H9 (cell line): ENCODE measurements at regions not wholly inside any gene's neighbourhood (a gene's known extent, or its start where the extent isn't known, plus 50 kb on each side); places are given as distances from the start of the nearest gene placed in this dataset.

ENCODE experiments used
- DNase-seq: peaks from one replicate; pipeline ENCODE4 v3.0.0-alpha.2; 2017
- H2AFZ ChIP-seq: one replicate; pipeline ENCODE4 v1.6.1; 2013; ENCODE audit warnings: mild to moderate bottlenecking, low read length, control low read depth, moderate library complexity
- H2AK5ac ChIP-seq: 2 replicates; pipeline ENCODE4 v1.6.1; 2013; ENCODE audit warnings: low read length, control low read depth, mixed read lengths; ENCODE audit not compliant: insufficient read length
- H2BK120ac ChIP-seq: one replicate; pipeline ENCODE4 v1.6.1; 2013; ENCODE audit warnings: low read depth, mild to moderate bottlenecking, low read length, control low read depth, inconsistent platforms; ENCODE audit not compliant: poor library complexity, severe bottlenecking
- H2BK12ac ChIP-seq: 2 replicates; pipeline ENCODE4 v1.6.1; 2013; ENCODE audit warnings: low read length, control low read depth, mixed read lengths, low read depth; ENCODE audit not compliant: insufficient read length
- H2BK15ac ChIP-seq: 2 replicates; pipeline ENCODE4 v1.6.1; 2013; ENCODE audit warnings: low read depth, low read length, control low read depth
- H2BK20ac ChIP-seq: one replicate; pipeline ENCODE4 v1.6.1; 2013; ENCODE audit warnings: low read depth, mild to moderate bottlenecking, low read length, control low read depth, inconsistent platforms; ENCODE audit not compliant: poor library complexity, severe bottlenecking
- H2BK5ac ChIP-seq: 2 replicates; pipeline ENCODE4 v1.6.1; 2013; ENCODE audit warnings: low read length, control low read depth, mixed read lengths; ENCODE audit not compliant: insufficient read length
- H3K14ac ChIP-seq: 2 replicates; pipeline ENCODE4 v1.6.1; 2013; ENCODE audit warnings: low read length, control low read depth; ENCODE audit not compliant: insufficient read depth
- H3K18ac ChIP-seq: 2 replicates; pipeline ENCODE4 v1.6.1; 2013; ENCODE audit warnings: low read depth, mild to moderate bottlenecking, mixed read lengths, low read length, control low read depth; ENCODE audit not compliant: insufficient read length
- H3K23ac ChIP-seq: 2 replicates; pipeline ENCODE4 v1.6.1; 2013; ENCODE audit warnings: low read length, control low read depth, mixed read lengths, low read depth; ENCODE audit not compliant: insufficient read length
- H3K23me2 ChIP-seq: 2 replicates; pipeline ENCODE4 v1.6.1; 2013; ENCODE audit warnings: low read depth, mild to moderate bottlenecking, mixed read lengths, low read length, control low read depth; ENCODE audit not compliant: insufficient read length, poor library complexity, severe bottlenecking
- H3K27ac ChIP-seq: 2 replicates; pipeline ENCODE4 v1.5.1; 2013; ENCODE audit warnings: low read length, control low read depth, mixed read lengths, low read depth; ENCODE audit not compliant: insufficient read length
- H3K27me3 ChIP-seq: 2 replicates; pipeline ENCODE4 v1.6.1; 2013; ENCODE audit warnings: low read length, control low read depth, inconsistent platforms; ENCODE audit not compliant: insufficient read depth
- H3K4ac ChIP-seq: 2 replicates; pipeline ENCODE4 v1.6.1; 2013; ENCODE audit warnings: low read depth, mild to moderate bottlenecking, control low read depth, inconsistent platforms, low read length, moderate library complexity
- H3K4me1 ChIP-seq: 2 replicates; pipeline ENCODE4 v1.6.1; 2013; ENCODE audit warnings: low read length, control low read depth, inconsistent platforms; ENCODE audit not compliant: insufficient read depth
- H3K4me2 ChIP-seq: 2 replicates; pipeline ENCODE4 v1.6.1; 2013; ENCODE audit warnings: low read length, control low read depth, mixed read lengths; ENCODE audit not compliant: insufficient read length, insufficient read depth
- H3K56ac ChIP-seq: 2 replicates; pipeline ENCODE4 v1.6.1; 2013; ENCODE audit warnings: low read depth, mild to moderate bottlenecking, mixed read lengths, low read length, control low read depth; ENCODE audit not compliant: insufficient read length
- H3K79me1 ChIP-seq: 2 replicates; pipeline ENCODE4 v1.6.1; 2013; ENCODE audit warnings: low read depth, mild to moderate bottlenecking, moderate library complexity, low read length, control low read depth, inconsistent platforms; ENCODE audit not compliant: insufficient read depth, poor library complexity, severe bottlenecking
- H3K79me2 ChIP-seq: 2 replicates; pipeline ENCODE4 v1.6.1; 2013; ENCODE audit warnings: low read length, control low read depth, inconsistent platforms; ENCODE audit not compliant: insufficient read depth
- H3K9ac ChIP-seq: 2 replicates; pipeline ENCODE4 v1.6.1; 2013; ENCODE audit warnings: low read length, control low read depth, mixed read lengths; ENCODE audit not compliant: insufficient read length; ENCODE audit errors: extremely low read depth
- H3K9me3 ChIP-seq: one replicate; pipeline ENCODE4 v1.6.1; 2013; ENCODE audit warnings: low read depth, low read length, inconsistent platforms; ENCODE audit not compliant: control insufficient read depth
- H3T11ph ChIP-seq: one replicate; pipeline ENCODE4 v1.6.1; 2013; ENCODE audit warnings: mild to moderate bottlenecking, low read length, control low read depth, inconsistent platforms
- H4K20me1 ChIP-seq: one replicate; pipeline ENCODE4 v1.6.1; 2013; ENCODE audit not compliant: control insufficient read depth, insufficient read length, insufficient read depth
- H4K5ac ChIP-seq: 2 replicates; pipeline ENCODE4 v1.6.1; 2013; ENCODE audit warnings: low read depth, mild to moderate bottlenecking, mixed read lengths, low read length, control low read depth; ENCODE audit not compliant: insufficient read length
- H4K8ac ChIP-seq: replicated peaks from 2 replicates; pipeline ENCODE4 v1.6.1; 2013; ENCODE audit warnings: low read length, control low read depth, mixed read lengths, low read depth; ENCODE audit not compliant: insufficient read length
- H4K91ac ChIP-seq: 2 replicates; pipeline ENCODE4 v1.6.1; 2013; ENCODE audit warnings: low read depth, mild to moderate bottlenecking, moderate library complexity, mixed read lengths, low read length, control low read depth; ENCODE audit not compliant: insufficient read length
- H3K27ac Mint-ChIP-seq, 3 experiments: 2 replicates in 2 of 3; 3 replicates in 1 of 3; pipeline ENCODE4 v1.8.0; 2020 to 2021; ENCODE audit warnings: mixed read lengths in 3 of 3, mild to moderate bottlenecking in 1 of 3, moderate library complexity in 1 of 3
- H3K27me3 Mint-ChIP-seq: 2 replicates; pipeline ENCODE4 v1.8.0; 2021; ENCODE audit warnings: low read depth, mild to moderate bottlenecking, moderate library complexity, mixed read lengths
- H3K36me3 Mint-ChIP-seq, 3 experiments: 2 replicates in 2 of 3; 3 replicates in 1 of 3; pipeline ENCODE4 v1.8.0; 2020 to 2021; ENCODE audit warnings: low read depth in 3 of 3, mixed read lengths in 3 of 3; ENCODE audit not compliant: insufficient read depth in 1 of 3
- H3K4me1 Mint-ChIP-seq, 2 experiments: 2 replicates each; pipeline ENCODE4 v1.8.0; 2020; ENCODE audit warnings: mixed read lengths in 2 of 2
- H3K4me3 Mint-ChIP-seq, 2 experiments: 2 replicates in 1 of 2; 3 replicates in 1 of 2; pipeline ENCODE4 v1.8.0; 2020 to 2021; ENCODE audit warnings: mild to moderate bottlenecking in 2 of 2, mixed read lengths in 2 of 2, moderate library complexity in 1 of 2
- H3K9me3 Mint-ChIP-seq, 2 experiments: 2 replicates in 1 of 2; 3 replicates in 1 of 2; pipeline ENCODE4 v1.8.0; 2020; ENCODE audit warnings: mild to moderate bottlenecking in 2 of 2, mixed read lengths in 2 of 2, moderate library complexity in 1 of 2
- CTCF ChIP-seq: fragments of 200-600 bp; sonication (generic); conservative IDR thresholded peaks from 3 replicates; pipeline ENCODE4 v1.8.0; 2021; ENCODE audit warnings: antibody characterized with exemption, mild to moderate bottlenecking
- WGBS: extraction: QIAGEN DNeasy Blood & Tissue Kit; methylation state at CpG from one replicate; pipeline ENCODE4 v1.1.7; 2013; ENCODE audit warnings: missing lambda C conversion rate, low lambda C conversion rate, mixed read lengths; ENCODE audit not compliant: insufficient read length; ENCODE audit errors: extremely low coverage; 5-methylcytosine and 5-hydroxymethylcytosine counted together

GRCh38 chr10:8768852-8769251, 714.4 kb downstream of the GATA3 start:
- Histone ChIP-seq H2AFZ (no peak overlapping the region), H3K4me2 (no peak overlapping the region), H2BK15ac (no peak overlapping the region), H3K4ac (no peak overlapping the region), H2AK5ac (no peak overlapping the region), H4K20me1 (no peaks in the 10 kb centered on the region), H3T11ph (no peak overlapping the region), H2BK5ac (no peak overlapping the region), H3K18ac (no peak overlapping the region), H3K79me2 (no peaks in the 10 kb centered on the region), H3K27me3 (no peaks in the 10 kb centered on the region), H4K5ac (no peak overlapping the region), H3K27ac (no peak overlapping the region), H2BK120ac (no peak overlapping the region), H3K9ac (no peak overlapping the region), H3K4me1 (peaks cover 6% of the 10 kb centered on the region), H3K9me3 (no peaks in the 10 kb centered on the region), H2BK20ac (no peak overlapping the region), H3K56ac (no peak overlapping the region), H4K91ac (no peak overlapping the region), H4K8ac (no peak overlapping the region), H3K23me2 (no peaks in the 10 kb centered on the region), H3K79me1 (no peaks in the 10 kb centered on the region), H2BK12ac (no peak overlapping the region), H3K23ac (no peak overlapping the region), H3K14ac (no peak overlapping the region)
- Mint-ChIP-seq H3K27ac (no peak overlapping the region), H3K9me3 (no peaks in the 10 kb centered on the region), H3K36me3 (no peaks in the 10 kb centered on the region), H3K4me3 (no peak overlapping the region), H3K27me3 (no peaks in the 10 kb centered on the region; the same call in 1 of the 2 replicates), H3K4me1 (peaks cover 6 to 9% of the 10 kb centered on the region in 2 experiments; a peak in 3 of 4 replicates)
- DNase-seq, result no peak
- no CpG with 5 or more reads among the region's 3 CpGs for WGBS
- TF ChIP-seq CTCF, result no peak
